ENCODE measurements at regions not wholly inside any gene's neighbourhood (a gene's known extent, or its start where the extent isn't known, plus 50 kb on each side); places are given as distances from the start of the nearest gene placed in this dataset.
"Not testable (repeated sequence)": the region's sequence is repeated elsewhere in the genome, so short reads cannot be mapped to it uniquely, and the experiment has no call there.

DNA sequence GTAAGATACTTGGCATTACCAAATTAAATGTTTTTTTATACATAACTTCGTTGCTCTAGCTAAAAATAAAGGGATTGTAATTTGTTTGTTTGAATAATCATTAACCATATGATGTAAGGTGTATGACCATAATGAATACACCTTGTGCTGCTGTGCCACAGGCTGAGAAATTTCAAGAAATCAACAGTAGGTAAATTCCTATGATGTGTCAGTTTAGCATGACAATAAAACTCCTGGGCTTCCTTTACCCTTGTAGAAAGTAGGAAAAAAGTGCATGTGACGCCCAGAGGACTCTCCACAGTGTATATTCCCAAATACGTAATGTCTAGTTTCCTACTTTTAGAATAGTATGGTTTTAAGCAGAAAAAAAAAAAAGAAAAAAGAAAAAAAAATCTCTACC lies 208.1 kb downstream of the SATB1 start:
- H3K4me3 ChIP-seq (ENCODE audit: low read depth, low read length), result no peak overlapping the region
- TF ChIP-seq CTCF (IDR thresholded peaks at IDR 0.05; ENCODE audit: low read depth, low read length) (no peak), MYC (IDR thresholded peaks at IDR 0.05; ENCODE audit: low read depth, low read length) (no peak), POLR2A (IDR thresholded peaks at IDR 0.05; ENCODE audit: extremely low read depth, insufficient read length) (no peak)
- TF ChIP-seq, protein P1, sequence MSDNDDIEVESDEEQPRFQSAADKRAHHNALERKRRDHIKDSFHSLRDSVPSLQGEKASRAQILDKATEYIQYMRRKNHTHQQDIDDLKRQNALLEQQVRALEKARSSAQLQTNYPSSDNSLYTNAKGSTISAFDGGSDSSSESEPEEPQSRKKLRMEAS (IDR thresholded peaks at IDR 0.05; ENCODE audit: low read depth, low read length), result no peak
- DNase-seq (ENCODE audit: low read depth), result no peak

GRCh38 chr3:18215639-18216038 lies 209.5 kb downstream of the SATB1 start:
- no peak for DNase-seq (ENCODE audit: low read depth)
- H3K4me3 ChIP-seq (ENCODE audit: low read depth, low read length), result no peak overlapping the region
- TF ChIP-seq CTCF (IDR thresholded peaks at IDR 0.05; ENCODE audit: low read depth, low read length), result no peak
- no peak for TF ChIP-seq MYC (IDR thresholded peaks at IDR 0.05; ENCODE audit: low read depth, low read length)
- TF ChIP-seq, protein P1 (IDR thresholded peaks at IDR 0.05; ENCODE audit: low read depth, low read length), result no peak
- TF ChIP-seq POLR2A (IDR thresholded peaks at IDR 0.05; ENCODE audit: extremely low read depth, insufficient read length), result no peak

DNA sequence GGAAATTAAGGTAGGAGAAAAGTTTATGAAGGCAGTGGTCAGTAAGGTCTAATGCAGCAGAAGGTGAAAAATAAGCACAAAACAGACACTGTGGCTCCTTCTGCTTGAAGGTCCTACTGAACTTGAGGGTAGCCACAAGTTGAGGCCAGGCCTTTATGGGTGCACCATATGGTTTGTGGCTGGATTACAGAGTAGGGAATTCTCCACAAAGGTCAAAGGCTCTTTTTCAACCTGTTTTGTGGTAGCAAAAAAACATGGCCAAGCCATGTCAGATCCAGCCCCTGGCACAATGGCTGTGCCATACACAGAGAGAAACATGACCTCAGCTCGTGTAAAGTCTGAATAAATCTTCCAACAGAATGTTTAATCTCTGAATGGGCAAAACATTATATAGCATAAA lies 214.0 kb downstream of the SATB1 start:
- no peak overlapping the region for H3K4me3 ChIP-seq (ENCODE audit: low read depth, low read length)
- TF ChIP-seq, protein P1 (IDR thresholded peaks at IDR 0.05; ENCODE audit: low read depth, low read length), result no peak
- no peak for TF ChIP-seq CTCF (IDR thresholded peaks at IDR 0.05; ENCODE audit: low read depth, low read length)
- TF ChIP-seq MYC (IDR thresholded peaks at IDR 0.05; ENCODE audit: low read depth, low read length), result no peak
- TF ChIP-seq POLR2A (IDR thresholded peaks at IDR 0.05; ENCODE audit: extremely low read depth, insufficient read length), result no peak
- DNase-seq (ENCODE audit: low read depth), result peak; percentile 68

- TF ChIP-seq POLR2A (IDR thresholded peaks at IDR 0.05; ENCODE audit: extremely low read depth, insufficient read length) (no peak), CTCF (IDR thresholded peaks at IDR 0.05; ENCODE audit: low read depth, low read length) (no peak), MYC (IDR thresholded peaks at IDR 0.05; ENCODE audit: low read depth, low read length) (peak; percentile 95)
- TF ChIP-seq, protein P1 (IDR thresholded peaks at IDR 0.05; ENCODE audit: low read depth, low read length), result peak; percentile 99
- DNase-seq (ENCODE audit: low read depth), result peak; percentile 89
- no peak overlapping the region for H3K4me3 ChIP-seq (ENCODE audit: low read depth, low read length)
Observed at GRCh38 chr3:18208856-18209255, 216.3 kb downstream of the SATB1 start.

- peak; percentile 39 for DNase-seq (ENCODE audit: low read depth)
- TF ChIP-seq POLR2A (IDR thresholded peaks at IDR 0.05; ENCODE audit: extremely low read depth, insufficient read length) (no peak), CTCF (IDR thresholded peaks at IDR 0.05; ENCODE audit: low read depth, low read length) (no peak), MYC (IDR thresholded peaks at IDR 0.05; ENCODE audit: low read depth, low read length) (no peak)
- TF ChIP-seq, protein P1 (IDR thresholded peaks at IDR 0.05; ENCODE audit: low read depth, low read length), result no peak
- H3K4me3 ChIP-seq (ENCODE audit: low read depth, low read length), result no peak overlapping the region
Observed at GRCh38 chr3:18208091-18208490, 217.0 kb downstream of the SATB1 start.

DNA sequence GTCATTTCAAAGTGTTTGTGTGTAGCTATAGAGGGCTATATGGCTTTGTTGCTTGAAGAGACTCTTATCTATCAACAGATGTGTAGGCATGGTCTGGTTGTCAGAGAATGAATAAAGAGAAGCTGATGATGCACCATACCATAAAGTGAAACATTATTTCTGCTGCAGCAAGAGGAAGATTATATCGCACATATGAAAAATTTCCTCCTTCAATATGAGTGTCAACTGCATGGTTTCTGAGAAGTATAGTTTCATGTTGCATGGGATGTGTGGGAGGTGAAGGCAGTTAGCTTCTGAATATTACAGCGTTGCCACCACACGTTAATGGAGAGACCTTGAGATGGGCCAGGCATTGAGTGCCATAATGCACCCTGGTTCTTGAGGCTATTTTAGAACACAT lies 217.9 kb downstream of the SATB1 start:
- peak; percentile 33 for DNase-seq (ENCODE audit: low read depth)
- H3K4me3 ChIP-seq (ENCODE audit: low read depth, low read length), result no peak overlapping the region
- TF ChIP-seq, protein P1 (IDR thresholded peaks at IDR 0.05; ENCODE audit: low read depth, low read length), result no peak
- no peak for TF ChIP-seq CTCF (IDR thresholded peaks at IDR 0.05; ENCODE audit: low read depth, low read length)
- no peak for TF ChIP-seq POLR2A (IDR thresholded peaks at IDR 0.05; ENCODE audit: extremely low read depth, insufficient read length)
- no peak for TF ChIP-seq MYC (IDR thresholded peaks at IDR 0.05; ENCODE audit: low read depth, low read length)

GRCh38 chr3:18205701-18206100 lies 219.4 kb downstream of the SATB1 start:
- H3K4me3 ChIP-seq (ENCODE audit: low read depth, low read length); DNase-seq (ENCODE audit: low read depth): not testable (repeated sequence)

Measured in NB4 (cell line).